Mucosa of descending colon (tissue), 3 donors: ENCODE measurements at regions not wholly inside any gene's neighbourhood (a gene's known extent, or its start where the extent isn't known, plus 50 kb on each side); places are given as distances from the start of the nearest gene placed in this dataset.

Experiments
- ATAC-seq: fragments of 200-7000 bp; cut with Tn5 transposase; one replicate; pipeline ENCODE4 v1.9.1; 2020; ENCODE audit warnings: mild to moderate bottlenecking, moderate library complexity
- DNase-seq, 3 donors: peaks; one replicate each; pipeline ENCODE4 v3.0.0-alpha.2; 2020
- H3K36me3 ChIP-seq: fragments of 200-600 bp; one replicate; pipeline ENCODE4 v1.8.0; 2021; ENCODE audit warnings: low read depth, mild to moderate bottlenecking
- H3K4me1 ChIP-seq: fragments of 200-600 bp; one replicate; pipeline ENCODE4 v1.8.0; 2021; ENCODE audit warnings: low read depth, mild to moderate bottlenecking
- H3K4me3 ChIP-seq: fragments of 200-600 bp; one replicate; pipeline ENCODE4 v1.8.0; 2021; ENCODE audit warnings: mild to moderate bottlenecking
- H3K9me3 ChIP-seq: fragments of 200-600 bp; one replicate; pipeline ENCODE4 v1.8.0; 2021; ENCODE audit warnings: mild to moderate bottlenecking
- CTCF ChIP-seq: fragments of 200-600 bp; IDR thresholded peaks from one replicate; pipeline ENCODE4 v1.8.0; 2022; ENCODE audit warnings: antibody characterized with exemption, mild to moderate bottlenecking
- intact Hi-C, 2 donors: fragments of 100-400 bp; cut with DNase I in 1 of 2; cut with micrococcal nuclease in 1 of 2; formaldehyde crosslinking; loops; one replicate each; pipeline versions ENCODE4 v1.11.0 to v1.11.1; 2022; cut with DNase I, micrococcal nuclease
- donor health status: DM: no; HTN: no; CAD: no; lungs with moderate emphysema.
- donor health status: DM: no; HTN: no; CAD: no.
- donor health status: DM: no; HTN: yes; CAD: no.

- Histone ChIP-seq H3K9me3 (no peaks in the 10 kb centered on the region), H3K4me1 (no peaks in the 10 kb centered on the region), H3K4me3 (no peak overlapping the region), H3K36me3 (no peaks in the 10 kb centered on the region)
- intact Hi-C loops, result no loop called here
- ATAC-seq (no peak), DNase-seq (no peak)
- TF ChIP-seq CTCF, result no peak
These were observed 385.5 kb upstream of the TSHZ2 start for GRCh38 chr20:52586660-52587059.

- Histone ChIP-seq H3K4me3 (no peak overlapping the region), H3K4me1 (no peaks in the 10 kb centered on the region), H3K36me3 (no peaks in the 10 kb centered on the region), H3K9me3 (no peaks in the 10 kb centered on the region)
- ATAC-seq (no peak), DNase-seq (no peak)
- TF ChIP-seq CTCF, result no peak
- intact Hi-C loops, result no loop called here
These were observed 386.8 kb upstream of the TSHZ2 start for GRCh38 chr20:52585333-52585732.

- H3K9me3 ChIP-seq, result no peaks in the 10 kb centered on the region
These were observed 387.0 kb upstream of the ZFP64 start for GRCh38 chr20:52578559-52578958.

GRCh38 chr20:52577696-52578095 is 386.1 kb upstream of the ZFP64 start:
- TF ChIP-seq CTCF, result no peak
- DNase-seq, result no peak
- no peak overlapping the region for H3K4me3 ChIP-seq
- intact Hi-C loops, result no loop called here
- H3K9me3 ChIP-seq, result no peaks in the 10 kb centered on the region
- no peaks in the 10 kb centered on the region for H3K36me3 ChIP-seq
- ATAC-seq, result no peak
- no peaks in the 10 kb centered on the region for H3K4me1 ChIP-seq

More at GRCh38 chr20:52578559-52578958, 387.0 kb upstream of the ZFP64 start:
- DNase-seq (no peak), ATAC-seq (no peak)
- no peaks in the 10 kb centered on the region for H3K36me3 ChIP-seq
- intact Hi-C loops, result no loop called here
- TF ChIP-seq CTCF, result no peak
- no peak overlapping the region for H3K4me3 ChIP-seq
- H3K4me1 ChIP-seq, result no peaks in the 10 kb centered on the region

- no peaks in the 10 kb centered on the region for H3K36me3 ChIP-seq
- no peaks in the 10 kb centered on the region for H3K9me3 ChIP-seq
- DNase-seq, result no peak
- intact Hi-C loops, result no loop called here
- TF ChIP-seq CTCF, result no peak
- ATAC-seq, result no peak
- no peaks in the 10 kb centered on the region for H3K4me1 ChIP-seq
- no peak overlapping the region for H3K4me3 ChIP-seq
These were observed 381.1 kb upstream of the ZFP64 start for GRCh38 chr20:52572687-52573086.

- H3K4me3 ChIP-seq, result no peak overlapping the region
- no peaks in the 10 kb centered on the region for H3K36me3 ChIP-seq
- intact Hi-C loops, result no loop called here
- no peak for TF ChIP-seq CTCF
- H3K9me3 ChIP-seq, result no peaks in the 10 kb centered on the region
- DNase-seq (no peak), ATAC-seq (no peak)
- H3K4me1 ChIP-seq, result no peaks in the 10 kb centered on the region
These were observed 377.6 kb upstream of the ZFP64 start for GRCh38 chr20:52569201-52569600.
